ENCODE measurements at regions not wholly inside any gene's neighbourhood (a gene's known extent, or its start where the extent isn't known, plus 50 kb on each side); places are given as distances from the start of the nearest gene placed in this dataset.

DNA sequence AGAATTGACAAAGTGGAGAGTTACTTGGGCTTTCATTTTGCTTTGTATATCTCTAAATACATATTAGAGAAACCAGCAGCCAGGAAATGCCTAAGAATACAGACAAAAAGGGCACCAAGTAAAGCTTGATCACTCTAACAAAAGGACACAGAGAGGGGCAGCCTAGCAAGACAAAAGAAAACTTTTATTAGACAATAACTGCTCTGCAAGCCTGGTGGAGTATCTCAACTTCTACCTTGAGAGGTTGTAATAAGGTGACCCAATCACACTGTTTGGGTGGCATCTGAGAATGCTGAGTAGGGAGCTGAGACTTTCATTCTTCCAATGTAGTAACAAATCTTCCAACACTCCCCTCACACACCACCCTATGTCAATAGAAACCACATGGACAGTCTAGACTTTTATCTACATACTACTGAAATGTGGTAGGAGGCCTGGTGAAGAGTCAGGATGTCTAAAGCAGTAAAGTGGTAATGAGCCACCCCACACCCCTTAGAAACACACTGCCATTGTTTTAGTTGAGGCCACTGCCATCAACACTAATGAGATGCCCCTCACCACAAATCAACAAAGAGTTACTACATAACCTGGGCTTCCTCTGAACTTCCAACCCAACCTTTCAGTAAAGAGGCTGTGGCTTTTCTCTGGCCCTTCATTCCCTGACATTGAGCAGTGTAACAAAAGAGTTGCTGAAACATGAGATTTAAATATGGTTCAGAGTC lies 726.7 kb upstream of the POU3F3 start:
- Histone ChIP-seq H3K9me3 (ENCODE audit: control insufficient read depth in 1 of 2, insufficient read depth in 1 of 2, low read depth in 1 of 2, low read length in 2 of 2) (peaks cover 4% of the 10 kb centered on the region in 2 experiments; a peak in 2 of 4 replicates), H3K4me1 (ENCODE audit: control insufficient read depth in 1 of 2, insufficient read depth in 2 of 2, low read length in 2 of 2) (no peaks in the 10 kb centered on the region), H4K20me1 (ENCODE audit: insufficient read depth) (no peaks in the 10 kb centered on the region), H3K79me2 (ENCODE audit: insufficient read depth, low read length) (no peaks in the 10 kb centered on the region), H2AFZ (ENCODE audit: low read depth, low read length, poor library complexity, severe bottlenecking) (no peak overlapping the region), H3K36me3 (ENCODE audit: control insufficient read depth in 1 of 2, insufficient read depth in 2 of 2, low read length in 2 of 2) (no peaks in the 10 kb centered on the region), H3K9ac (ENCODE audit: low read length) (no peak overlapping the region), H3K4me3 (replicated peaks in 1 of 2; ENCODE audit: low read depth in 1 of 2, low read length in 2 of 2) (no peak overlapping the region), H3K9me2 (ENCODE audit: insufficient read depth) (no peaks in the 10 kb centered on the region), H3K27me3 (ENCODE audit: insufficient read depth, low read length) (no peaks in the 10 kb centered on the region), H3K4me2 (ENCODE audit: low read length) (no peak overlapping the region), H3K27ac (ENCODE audit: low read depth, low read length) (no peak overlapping the region)
- ChIA-PET RAD21 (ENCODE audit: low non-redundant PET in 1 of 2, low total read pairs in 2 of 2, uncharacterized antibody in 2 of 2, unreplicated experiment in 2 of 2) (no interaction called here), CTCF (no interaction called here), POLR2A (no interaction called here)
- ATAC-seq (no peak), DNase-seq (ENCODE audit: low read depth, low spot score) (no peak)
- TF ChIP-seq FOSL1 (IDR thresholded peaks at IDR 0.05; ENCODE audit: low read depth) (no peak), CEBPB (IDR thresholded peaks at IDR 0.05; ENCODE audit: low read depth) (no peak), POLR2AphosphoS5 (IDR thresholded peaks at IDR 0.05; ENCODE audit: low read depth, low read length) (no peak), SIN3A (IDR thresholded peaks at IDR 0.05; ENCODE audit: low read depth) (no peak), ZNF274 (IDR thresholded peaks at IDR 0.05; ENCODE audit: low read depth, low read length) (no peak), JUND (IDR thresholded peaks at IDR 0.05) (no peak), ZFX (IDR thresholded peaks at IDR 0.05) (no peak), CTCF (IDR thresholded peaks at IDR 0.05 in 2 of 3, conservative IDR thresholded peaks at IDR 0.05 in 1 of 3; ENCODE audit: borderline replicate concordance in 1 of 3, insufficient read depth in 1 of 3, low read depth in 2 of 3, low read length in 2 of 3) (no peak), EZH2phosphoT487 (IDR thresholded peaks at IDR 0.05; ENCODE audit: borderline replicate concordance) (no peak), SP1 (IDR thresholded peaks at IDR 0.05; ENCODE audit: low read depth) (no peak)
- intact Hi-C loops (cut with micrococcal nuclease), result no loop called here
- no TSS peak for BruUV-seq (replicated peaks)
